Loucy (cell line): ENCODE measurements at regions not wholly inside any gene's neighbourhood (a gene's known extent, or its start where the extent isn't known, plus 50 kb on each side); places are given as distances from the start of the nearest gene placed in this dataset.

Experiments used
- H2AFZ ChIP-seq: fragments of 200-600 bp; sonication (generic); 2 replicates; pipeline ENCODE4 v1.6.0; 2016; ENCODE audit warnings: antibody characterized with exemption, mild to moderate bottlenecking, low read length, moderate library complexity
- H3F3A ChIP-seq: fragments of 200-600 bp; 2 replicates; pipeline ENCODE4 v1.6.0; 2016; ENCODE audit warnings: antibody characterized with exemption, low read depth, mild to moderate bottlenecking
- H3K27me3 ChIP-seq: fragments of 200-600 bp; sonication (generic); 2 replicates; pipeline ENCODE4 v1.6.1; 2014; ENCODE audit warnings: low read length, mild to moderate bottlenecking; ENCODE audit not compliant: insufficient read depth, poor library complexity, severe bottlenecking
- H3K36me3 ChIP-seq: fragments of 200-600 bp; sonication (generic); 2 replicates; pipeline ENCODE4 v1.6.1; 2016; ENCODE audit warnings: low read length; ENCODE audit not compliant: insufficient read depth
- H3K4me1 ChIP-seq: fragments of 200-600 bp; sonication (generic); 2 replicates; pipeline ENCODE4 v1.5.1; 2014; ENCODE audit warnings: low read length, mild to moderate bottlenecking; ENCODE audit not compliant: insufficient read depth, poor library complexity, severe bottlenecking
- H3K4me2 ChIP-seq: fragments of 200-600 bp; sonication (generic); 2 replicates; pipeline ENCODE4 v1.6.0; 2014; ENCODE audit warnings: antibody characterized with exemption, low read length, low read depth, mild to moderate bottlenecking; ENCODE audit not compliant: poor library complexity, severe bottlenecking
- H3K4me3 ChIP-seq: fragments of 200-600 bp; sonication (generic); 2 replicates; pipeline ENCODE4 v1.5.1; 2014; ENCODE audit warnings: low read length, mild to moderate bottlenecking, mixed read lengths; ENCODE audit not compliant: poor library complexity, severe bottlenecking
- H3K79me2 ChIP-seq: fragments of 200-600 bp; sonication (generic); 2 replicates; pipeline ENCODE4 v1.6.1; 2014; ENCODE audit warnings: low read length; ENCODE audit not compliant: insufficient read depth
- H3K9ac ChIP-seq: fragments of 200-600 bp; sonication (generic); 2 replicates; pipeline ENCODE4 v1.6.0; 2014; ENCODE audit warnings: mild to moderate bottlenecking, low read depth, low read length, moderate library complexity; ENCODE audit not compliant: poor library complexity, severe bottlenecking
- H3K9me2 ChIP-seq: fragments of 200-600 bp; sonication (generic); replicated peaks from 2 replicates; pipeline ENCODE4 v1.6.1; 2016; ENCODE audit warnings: low read depth, low read length, mixed read lengths
- H3K9me3 ChIP-seq: fragments of 200-600 bp; sonication (generic); 2 replicates; pipeline ENCODE4 v1.6.1; 2014; ENCODE audit warnings: mild to moderate bottlenecking, antibody characterized with exemption, low read length, low read depth; ENCODE audit not compliant: insufficient read depth
- H4K20me1 ChIP-seq: fragments of 200-600 bp; sonication (generic); 2 replicates; pipeline ENCODE4 v1.6.0; 2014; ENCODE audit warnings: antibody characterized with exemption, low read length, mild to moderate bottlenecking; ENCODE audit not compliant: insufficient read depth, poor library complexity, severe bottlenecking
- EZH2phosphoT487 ChIP-seq: fragments of 200-600 bp; IDR thresholded peaks from 2 replicates; pipeline ENCODE4 v1.6.1; 2018; ENCODE audit warnings: antibody characterized with exemption, mild to moderate bottlenecking, moderate library complexity, borderline replicate concordance
- TF ChIP-seq, protein P1 (sequence below): fragments of 200-600 bp; sonication (generic); conservative IDR thresholded peaks from 2 replicates; pipeline ENCODE4 v1.5.1; 2014; ENCODE audit warnings: mild to moderate bottlenecking, antibody characterized with exemption, low read length

DNA sequence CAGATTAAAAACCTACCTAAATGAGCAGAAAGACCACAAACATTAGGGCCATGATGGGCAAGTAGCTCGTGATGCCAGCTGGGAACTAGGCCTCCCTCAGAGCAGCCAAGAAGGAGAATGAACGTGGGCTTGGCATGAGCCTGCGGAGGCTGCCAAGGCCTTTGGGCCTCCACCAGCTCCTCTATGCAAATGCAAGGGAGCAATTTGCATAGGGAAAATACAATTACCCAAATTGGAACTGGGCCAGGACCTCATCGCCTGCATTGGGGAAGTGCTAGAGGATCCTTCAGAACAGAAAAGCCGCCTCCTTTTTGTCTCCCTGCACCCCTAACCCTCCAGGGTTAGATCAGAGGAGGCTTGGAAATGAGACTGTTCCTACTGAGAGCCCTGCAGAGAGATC, 326.4 kb downstream of the SMAD2 start:
- Histone ChIP-seq H3F3A (no peaks in the 10 kb centered on the region), H3K79me2 (no peaks in the 10 kb centered on the region), H3K4me2 (no peak overlapping the region), H3K36me3 (no peaks in the 10 kb centered on the region), H3K4me1 (no peaks in the 10 kb centered on the region), H3K9ac (no peak overlapping the region), H3K27me3 (no peaks in the 10 kb centered on the region), H3K9me3 (no peaks in the 10 kb centered on the region), H2AFZ (no peak overlapping the region), H3K4me3 (no peak overlapping the region), H3K9me2 (no peaks in the 10 kb centered on the region), H4K20me1 (no peaks in the 10 kb centered on the region)
- TF ChIP-seq EZH2phosphoT487, result no peak
- TF ChIP-seq, protein P1, sequence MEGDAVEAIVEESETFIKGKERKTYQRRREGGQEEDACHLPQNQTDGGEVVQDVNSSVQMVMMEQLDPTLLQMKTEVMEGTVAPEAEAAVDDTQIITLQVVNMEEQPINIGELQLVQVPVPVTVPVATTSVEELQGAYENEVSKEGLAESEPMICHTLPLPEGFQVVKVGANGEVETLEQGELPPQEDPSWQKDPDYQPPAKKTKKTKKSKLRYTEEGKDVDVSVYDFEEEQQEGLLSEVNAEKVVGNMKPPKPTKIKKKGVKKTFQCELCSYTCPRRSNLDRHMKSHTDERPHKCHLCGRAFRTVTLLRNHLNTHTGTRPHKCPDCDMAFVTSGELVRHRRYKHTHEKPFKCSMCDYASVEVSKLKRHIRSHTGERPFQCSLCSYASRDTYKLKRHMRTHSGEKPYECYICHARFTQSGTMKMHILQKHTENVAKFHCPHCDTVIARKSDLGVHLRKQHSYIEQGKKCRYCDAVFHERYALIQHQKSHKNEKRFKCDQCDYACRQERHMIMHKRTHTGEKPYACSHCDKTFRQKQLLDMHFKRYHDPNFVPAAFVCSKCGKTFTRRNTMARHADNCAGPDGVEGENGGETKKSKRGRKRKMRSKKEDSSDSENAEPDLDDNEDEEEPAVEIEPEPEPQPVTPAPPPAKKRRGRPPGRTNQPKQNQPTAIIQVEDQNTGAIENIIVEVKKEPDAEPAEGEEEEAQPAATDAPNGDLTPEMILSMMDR, result no peak

GRCh38 chr18:47603158-47603557, 327.3 kb downstream of the SMAD2 start:
- no peak overlapping the region for H3K4me3 ChIP-seq

GRCh38 chr18:47602273-47602897, 328.1 kb downstream of the SMAD2 start:
- Histone ChIP-seq H3K9ac (no peak overlapping the region), H3K27me3 (no peaks in the 10 kb centered on the region)
- TF ChIP-seq, protein P1, result no peak
- TF ChIP-seq EZH2phosphoT487, result no peak

More at GRCh38 chr18:47603158-47603557, 327.3 kb downstream of the SMAD2 start:
- H3K4me2 ChIP-seq, result no peak overlapping the region
- no peaks in the 10 kb centered on the region for H3K36me3 ChIP-seq
- no peaks in the 10 kb centered on the region for H4K20me1 ChIP-seq
- no peaks in the 10 kb centered on the region for H3K4me1 ChIP-seq
- H3K9ac ChIP-seq, result no peak overlapping the region
- no peaks in the 10 kb centered on the region for H3K27me3 ChIP-seq
- H3K79me2 ChIP-seq, result no peaks in the 10 kb centered on the region
- H3F3A ChIP-seq, result no peaks in the 10 kb centered on the region
- TF ChIP-seq, protein P1, result no peak
- no peak for TF ChIP-seq EZH2phosphoT487
- no peak overlapping the region for H2AFZ ChIP-seq
- H3K9me3 ChIP-seq, result no peaks in the 10 kb centered on the region
- H3K9me2 ChIP-seq, result no peaks in the 10 kb centered on the region

More at GRCh38 chr18:47602273-47602897, 328.1 kb downstream of the SMAD2 start:
- Histone ChIP-seq H3K4me3 (no peak overlapping the region), H3K4me1 (no peaks in the 10 kb centered on the region), H3K36me3 (no peaks in the 10 kb centered on the region), H3F3A (no peaks in the 10 kb centered on the region), H3K9me3 (no peaks in the 10 kb centered on the region), H4K20me1 (no peaks in the 10 kb centered on the region), H3K79me2 (no peaks in the 10 kb centered on the region), H3K9me2 (no peaks in the 10 kb centered on the region), H3K4me2 (no peak overlapping the region), H2AFZ (no peak overlapping the region)
